Thymus (tissue), 11 donors: ENCODE measurements at regions not wholly inside any gene's neighbourhood (a gene's known extent, or its start where the extent isn't known, plus 50 kb on each side); places are given as distances from the start of the nearest gene placed in this dataset.

Experiments
- DNase-seq, 9 donors: peaks; one replicate each; pipeline ENCODE4 v3.0.0-alpha.2; 2013; ENCODE audit warnings: low spot score in 9 of 9, low read depth in 6 of 9, missing footprints in 1 of 9
- H3K27ac ChIP-seq, 2 donors: one replicate each; pipeline ENCODE4 v1.5.1; 2013; ENCODE audit warnings: control low read depth in 1 of 2, low read depth in 1 of 2, low read length in 1 of 2, mild to moderate bottlenecking in 1 of 2, moderate library complexity in 1 of 2
- H3K27me3 ChIP-seq, 2 donors: one replicate each; pipeline ENCODE4 v1.5.1; 2013; ENCODE audit warnings: low read length in 1 of 2; ENCODE audit not compliant: control insufficient read depth in 2 of 2, insufficient read depth in 1 of 2
- H3K36me3 ChIP-seq, 2 donors: one replicate each; pipeline ENCODE4 v1.5.1; 2013; ENCODE audit warnings: low read length in 1 of 2, mild to moderate bottlenecking in 1 of 2, moderate library complexity in 1 of 2; ENCODE audit not compliant: control insufficient read depth in 2 of 2, insufficient read depth in 2 of 2
- H3K4me1 ChIP-seq, 2 donors: one replicate each; pipeline ENCODE4 v1.5.1; 2013; ENCODE audit warnings: low read length in 2 of 2; ENCODE audit not compliant: control insufficient read depth in 2 of 2, insufficient read depth in 2 of 2
- H3K4me3 ChIP-seq, 2 donors: one replicate each; pipeline ENCODE4 v1.5.1; 2013; ENCODE audit warnings: low read length in 2 of 2, control low read depth in 1 of 2, mild to moderate bottlenecking in 1 of 2
- H3K9me3 ChIP-seq, 2 donors: one replicate each; pipeline ENCODE4 v1.5.1; 2013; ENCODE audit warnings: low read length in 1 of 2, mild to moderate bottlenecking in 1 of 2; ENCODE audit not compliant: control insufficient read depth in 2 of 2, insufficient read depth in 1 of 2
- WGBS: extraction: QIAGEN DNeasy Blood & Tissue Kit; methylation state at CpG from one replicate; pipeline ENCODE4 v1.1.7; 2013; 5-methylcytosine and 5-hydroxymethylcytosine counted together
- donor health status: healthy.

GRCh38 chr1:58256546-58256945, 290.0 kb downstream of the OMA1 start:
- no peaks in the 10 kb centered on the region for H3K36me3 ChIP-seq
- WGBS = 96% methylated on average over 3 of the region's 3 CpGs
- H3K27me3 ChIP-seq = peaks cover 0 to 6% of the 10 kb centered on the region in 2 donors
- no peak overlapping the region for H3K27ac ChIP-seq
- DNase-seq = no peak
- H3K4me1 ChIP-seq = no peaks in the 10 kb centered on the region
- no peak overlapping the region for H3K4me3 ChIP-seq
- no peaks in the 10 kb centered on the region for H3K9me3 ChIP-seq

- WGBS = 97% methylated on average over 10 of the region's 10 CpGs
- H3K27ac ChIP-seq = no peak overlapping the region
- no peaks in the 10 kb centered on the region for H3K36me3 ChIP-seq
- peaks cover 4 to 10% of the 10 kb centered on the region in 2 donors for H3K27me3 ChIP-seq
- H3K9me3 ChIP-seq = no peaks in the 10 kb centered on the region
- no peaks in the 10 kb centered on the region for H3K4me1 ChIP-seq
- H3K4me3 ChIP-seq = no peak overlapping the region
- no peak for DNase-seq
Observed at GRCh38 chr1:58256041-58256440, 290.5 kb downstream of the OMA1 start.

GRCh38 chr1:58255192-58255591, 291.3 kb downstream of the OMA1 start:
- Histone ChIP-seq H3K36me3 (no peaks in the 10 kb centered on the region), H3K27me3 (peaks cover 12 to 18% of the 10 kb centered on the region in 2 donors), H3K27ac (no peak overlapping the region), H3K4me1 (no peaks in the 10 kb centered on the region), H3K9me3 (no peaks in the 10 kb centered on the region), H3K4me3 (no peak overlapping the region)
- no peak for DNase-seq
- 96% methylated on average over 4 of the region's 4 CpGs for WGBS

GRCh38 chr1:58251430-58252073, 295.0 kb downstream of the OMA1 start:
- Histone ChIP-seq H3K27ac (no peak overlapping the region), H3K27me3 (peaks cover 35 to 54% of the 10 kb centered on the region in 2 donors), H3K36me3 (no peaks in the 10 kb centered on the region), H3K9me3 (no peaks in the 10 kb centered on the region), H3K4me3 (no peak overlapping the region), H3K4me1 (peaks cover 0 to 3% of the 10 kb centered on the region in 2 donors)
- peak in 2 of 9 donors; percentile 4 to 21 for DNase-seq
- WGBS = 48% methylated on average over 4 of the region's 4 CpGs

GRCh38 chr1:58250587-58250948, 296.0 kb downstream of the OMA1 start:
- WGBS = 22% methylated on average over 9 of the region's 9 CpGs
- Histone ChIP-seq H3K9me3 (no peaks in the 10 kb centered on the region), H3K27ac (no peak overlapping the region), H3K36me3 (no peaks in the 10 kb centered on the region), H3K4me3 (no peak overlapping the region), H3K27me3 (peaks cover 35 to 55% of the 10 kb centered on the region in 2 donors), H3K4me1 (peaks cover 0 to 3% of the 10 kb centered on the region in 2 donors)
- no peak for DNase-seq

GRCh38 chr1:58249737-58250586, 296.6 kb downstream of the OMA1 start:
- peak in 8 of 9 donors; percentile 7 to 55 (median 34) for DNase-seq
- peaks cover 35 to 55% of the 10 kb centered on the region in 2 donors for H3K27me3 ChIP-seq
- H3K4me3 ChIP-seq = peak overlapping the region in 1 of 2 donors; percentile 29
- H3K4me1 ChIP-seq = peaks cover 0 to 3% of the 10 kb centered on the region in 2 donors
- no peaks in the 10 kb centered on the region for H3K36me3 ChIP-seq
- no peak overlapping the region for H3K27ac ChIP-seq
- 2% methylated on average over 81 of the region's 81 CpGs for WGBS
- H3K9me3 ChIP-seq = no peaks in the 10 kb centered on the region

GRCh38 chr1:58249388-58249736, 297.2 kb downstream of the OMA1 start:
- WGBS = 6% methylated on average over 14 of the region's 14 CpGs
- DNase-seq = no peak
- peak overlapping the region in 1 of 2 donors; percentile 29 for H3K4me3 ChIP-seq

GRCh38 chr1:58248791-58249190, 297.7 kb downstream of the OMA1 start:
- Histone ChIP-seq H3K9me3 (no peaks in the 10 kb centered on the region), H3K4me3 (no peak overlapping the region), H3K4me1 (peaks cover 0 to 3% of the 10 kb centered on the region in 2 donors), H3K27ac (no peak overlapping the region), H3K36me3 (no peaks in the 10 kb centered on the region), H3K27me3 (peaks cover 35 to 55% of the 10 kb centered on the region in 2 donors)
- 7% methylated on average over 11 of the region's 11 CpGs for WGBS
- no peak for DNase-seq

More at GRCh38 chr1:58249388-58249736, 297.2 kb downstream of the OMA1 start:
- Histone ChIP-seq H3K27me3 (peaks cover 35 to 55% of the 10 kb centered on the region in 2 donors), H3K36me3 (no peaks in the 10 kb centered on the region), H3K4me1 (peaks cover 0 to 3% of the 10 kb centered on the region in 2 donors), H3K27ac (no peak overlapping the region), H3K9me3 (no peaks in the 10 kb centered on the region)

GRCh38 chr1:58248072-58248471, 298.5 kb downstream of the OMA1 start:
- no peaks in the 10 kb centered on the region for H3K9me3 ChIP-seq
- 33% methylated on average over 5 of the region's 5 CpGs for WGBS
- peaks cover 0 to 3% of the 10 kb centered on the region in 2 donors for H3K4me1 ChIP-seq
- no peak for DNase-seq
- H3K27ac ChIP-seq = no peak overlapping the region
- H3K36me3 ChIP-seq = no peaks in the 10 kb centered on the region
- H3K4me3 ChIP-seq = no peak overlapping the region
- peaks cover 35 to 55% of the 10 kb centered on the region in 2 donors for H3K27me3 ChIP-seq
